ENCODE measurements at regions not wholly inside any gene's neighbourhood (a gene's known extent, or its start where the extent isn't known, plus 50 kb on each side); places are given as distances from the start of the nearest gene placed in this dataset.

- no peak for TF ChIP-seq POLR2AphosphoS5 (IDR thresholded peaks at IDR 0.05)
- TF ChIP-seq EP300 (IDR thresholded peaks at IDR 0.05): no peak
- no peak for TF ChIP-seq CTCF (IDR thresholded peaks at IDR 0.05)
Measured at GRCh38 chr1:113216664-113217063, 143.7 kb downstream of the LRIG2 start.

Data from esophagus muscularis mucosa (tissue), 4 donors.